ENCODE measurements at regions not wholly inside any gene's neighbourhood (a gene's known extent, or its start where the extent isn't known, plus 50 kb on each side); places are given as distances from the start of the nearest gene placed in this dataset.

GRCh38 chr20:11011653-11012052, 337.9 kb upstream of the JAG1 start:
- Histone ChIP-seq H3K4me1 (ENCODE audit: control insufficient read depth, insufficient read depth, low read length, poor library complexity, severe bottlenecking) (no peaks in the 10 kb centered on the region), H3K36me3 (ENCODE audit: control insufficient read depth, insufficient read depth, low read length) (no peaks in the 10 kb centered on the region), H3K4me3 (ENCODE audit: extremely low read depth, insufficient read depth, low read length, poor library complexity, severe bottlenecking) (no peak overlapping the region), H3K27ac (ENCODE audit: low read depth, low read length, severe bottlenecking) (no peak overlapping the region), H3K9me3 (ENCODE audit: control insufficient read depth, low read length) (no peaks in the 10 kb centered on the region)

- no peak overlapping the region for H3K27ac ChIP-seq (ENCODE audit: low read depth, low read length, severe bottlenecking)
- no peaks in the 10 kb centered on the region for H3K4me1 ChIP-seq (ENCODE audit: control insufficient read depth, insufficient read depth, low read length, poor library complexity, severe bottlenecking)
- WGBS, 2 experiments (ENCODE audit: insufficient coverage in 2 of 2) = 71 to 80% methylated on average over 1 of the region's 2 CpGs
- H3K9me3 ChIP-seq (ENCODE audit: control insufficient read depth, low read length) = no peaks in the 10 kb centered on the region
- no peak overlapping the region for H3K4me3 ChIP-seq (ENCODE audit: extremely low read depth, insufficient read depth, low read length, poor library complexity, severe bottlenecking)
- no peaks in the 10 kb centered on the region for H3K36me3 ChIP-seq (ENCODE audit: control insufficient read depth, insufficient read depth, low read length)
Measured at GRCh38 chr20:11012975-11013374, 339.2 kb upstream of the JAG1 start.

- 78 to 93% methylated on average over 1 of the region's 1 CpG for WGBS, 2 experiments (ENCODE audit: insufficient coverage in 2 of 2)
- no peaks in the 10 kb centered on the region for H3K9me3 ChIP-seq (ENCODE audit: control insufficient read depth, low read length)
- H3K27ac ChIP-seq (ENCODE audit: low read depth, low read length, severe bottlenecking) = no peak overlapping the region
- no peaks in the 10 kb centered on the region for H3K4me1 ChIP-seq (ENCODE audit: control insufficient read depth, insufficient read depth, low read length, poor library complexity, severe bottlenecking)
- H3K4me3 ChIP-seq (ENCODE audit: extremely low read depth, insufficient read depth, low read length, poor library complexity, severe bottlenecking) = no peak overlapping the region
- no peaks in the 10 kb centered on the region for H3K36me3 ChIP-seq (ENCODE audit: control insufficient read depth, insufficient read depth, low read length)
Measured at GRCh38 chr20:11013801-11014200, 340.0 kb upstream of the JAG1 start.

GRCh38 chr20:11015440-11015839, 341.6 kb upstream of the JAG1 start:
- WGBS, 2 experiments (ENCODE audit: insufficient coverage in 2 of 2) = 73 to 85% methylated on average over 2 to 3 of the region's 4 CpGs
- Histone ChIP-seq H3K9me3 (ENCODE audit: control insufficient read depth, low read length) (no peaks in the 10 kb centered on the region), H3K27ac (ENCODE audit: low read depth, low read length, severe bottlenecking) (no peak overlapping the region), H3K4me1 (ENCODE audit: control insufficient read depth, insufficient read depth, low read length, poor library complexity, severe bottlenecking) (no peaks in the 10 kb centered on the region), H3K36me3 (ENCODE audit: control insufficient read depth, insufficient read depth, low read length) (no peaks in the 10 kb centered on the region), H3K4me3 (ENCODE audit: extremely low read depth, insufficient read depth, low read length, poor library complexity, severe bottlenecking) (no peak overlapping the region)

GRCh38 chr20:11017446-11017845, 343.6 kb upstream of the JAG1 start:
- 77% methylated on average over 2 of the region's 4 CpGs; no CpG with 5 or more reads in 1 of the 2 experiments for WGBS, 2 experiments (ENCODE audit: insufficient coverage in 2 of 2)
- H3K9me3 ChIP-seq (ENCODE audit: control insufficient read depth, low read length) = no peaks in the 10 kb centered on the region
- no peak overlapping the region for H3K4me3 ChIP-seq (ENCODE audit: extremely low read depth, insufficient read depth, low read length, poor library complexity, severe bottlenecking)
- no peak overlapping the region for H3K27ac ChIP-seq (ENCODE audit: low read depth, low read length, severe bottlenecking)
- no peaks in the 10 kb centered on the region for H3K4me1 ChIP-seq (ENCODE audit: control insufficient read depth, insufficient read depth, low read length, poor library complexity, severe bottlenecking)
- H3K36me3 ChIP-seq (ENCODE audit: control insufficient read depth, insufficient read depth, low read length) = no peaks in the 10 kb centered on the region

- no peak overlapping the region for H3K27ac ChIP-seq (ENCODE audit: low read depth, low read length, severe bottlenecking)
- no peak overlapping the region for H3K4me3 ChIP-seq (ENCODE audit: extremely low read depth, insufficient read depth, low read length, poor library complexity, severe bottlenecking)
- H3K36me3 ChIP-seq (ENCODE audit: control insufficient read depth, insufficient read depth, low read length) = no peaks in the 10 kb centered on the region
- H3K9me3 ChIP-seq (ENCODE audit: control insufficient read depth, low read length) = no peaks in the 10 kb centered on the region
- WGBS, 2 experiments (ENCODE audit: insufficient coverage in 2 of 2) = 91 to 95% methylated on average over 5 to 6 of the region's 6 CpGs
- H3K4me1 ChIP-seq (ENCODE audit: control insufficient read depth, insufficient read depth, low read length, poor library complexity, severe bottlenecking) = no peaks in the 10 kb centered on the region
Measured at GRCh38 chr20:11018668-11019170, 344.9 kb upstream of the JAG1 start.

- Histone ChIP-seq H3K4me3 (ENCODE audit: extremely low read depth, insufficient read depth, low read length, poor library complexity, severe bottlenecking) (no peak overlapping the region), H3K4me1 (ENCODE audit: control insufficient read depth, insufficient read depth, low read length, poor library complexity, severe bottlenecking) (no peaks in the 10 kb centered on the region), H3K36me3 (ENCODE audit: control insufficient read depth, insufficient read depth, low read length) (no peaks in the 10 kb centered on the region), H3K27ac (ENCODE audit: low read depth, low read length, severe bottlenecking) (no peak overlapping the region), H3K9me3 (ENCODE audit: control insufficient read depth, low read length) (no peaks in the 10 kb centered on the region)
- 90 to 100% methylated on average over 1 of the region's 1 CpG for WGBS, 2 experiments (ENCODE audit: insufficient coverage in 2 of 2)
Measured at GRCh38 chr20:11020712-11021111, 346.9 kb upstream of the JAG1 start.

- WGBS, 2 experiments (ENCODE audit: insufficient coverage in 2 of 2) = 90 to 100% methylated on average over 1 of the region's 3 CpGs
- H3K4me3 ChIP-seq (ENCODE audit: extremely low read depth, insufficient read depth, low read length, poor library complexity, severe bottlenecking) = no peak overlapping the region
- no peaks in the 10 kb centered on the region for H3K9me3 ChIP-seq (ENCODE audit: control insufficient read depth, low read length)
- no peaks in the 10 kb centered on the region for H3K36me3 ChIP-seq (ENCODE audit: control insufficient read depth, insufficient read depth, low read length)
- no peaks in the 10 kb centered on the region for H3K4me1 ChIP-seq (ENCODE audit: control insufficient read depth, insufficient read depth, low read length, poor library complexity, severe bottlenecking)
- no peak overlapping the region for H3K27ac ChIP-seq (ENCODE audit: low read depth, low read length, severe bottlenecking)
Measured at GRCh38 chr20:11027224-11027623, 353.4 kb upstream of the JAG1 start.

GRCh38 chr20:11030351-11030750, 356.6 kb upstream of the JAG1 start:
- WGBS, 2 experiments (ENCODE audit: insufficient coverage in 2 of 2) = 100% methylated on average over 2 of the region's 2 CpGs
- no peaks in the 10 kb centered on the region for H3K36me3 ChIP-seq (ENCODE audit: control insufficient read depth, insufficient read depth, low read length)
- H3K4me3 ChIP-seq (ENCODE audit: extremely low read depth, insufficient read depth, low read length, poor library complexity, severe bottlenecking) = no peak overlapping the region
- no peak overlapping the region for H3K27ac ChIP-seq (ENCODE audit: low read depth, low read length, severe bottlenecking)
- H3K4me1 ChIP-seq (ENCODE audit: control insufficient read depth, insufficient read depth, low read length, poor library complexity, severe bottlenecking) = peaks cover 7% of the 10 kb centered on the region
- H3K9me3 ChIP-seq (ENCODE audit: control insufficient read depth, low read length) = no peaks in the 10 kb centered on the region

- 75 to 80% methylated on average over 1 to 2 of the region's 2 CpGs for WGBS, 2 experiments (ENCODE audit: insufficient coverage in 2 of 2)
- H3K9me3 ChIP-seq (ENCODE audit: control insufficient read depth, low read length) = no peaks in the 10 kb centered on the region
- H3K27ac ChIP-seq (ENCODE audit: low read depth, low read length, severe bottlenecking) = no peak overlapping the region
- H3K4me3 ChIP-seq (ENCODE audit: extremely low read depth, insufficient read depth, low read length, poor library complexity, severe bottlenecking) = no peak overlapping the region
- no peaks in the 10 kb centered on the region for H3K36me3 ChIP-seq (ENCODE audit: control insufficient read depth, insufficient read depth, low read length)
- H3K4me1 ChIP-seq (ENCODE audit: control insufficient read depth, insufficient read depth, low read length, poor library complexity, severe bottlenecking) = peaks cover 9% of the 10 kb centered on the region
Measured at GRCh38 chr20:11031300-11031699, 357.5 kb upstream of the JAG1 start.

GRCh38 chr20:11032611-11033010, 358.8 kb upstream of the JAG1 start:
- peaks cover 9% of the 10 kb centered on the region for H3K4me1 ChIP-seq (ENCODE audit: control insufficient read depth, insufficient read depth, low read length, poor library complexity, severe bottlenecking)
- H3K36me3 ChIP-seq (ENCODE audit: control insufficient read depth, insufficient read depth, low read length) = no peaks in the 10 kb centered on the region
- WGBS, 2 experiments (ENCODE audit: insufficient coverage in 2 of 2) = 71% methylated on average over 2 of the region's 3 CpGs; no CpG with 5 or more reads in 1 of the 2 experiments
- H3K4me3 ChIP-seq (ENCODE audit: extremely low read depth, insufficient read depth, low read length, poor library complexity, severe bottlenecking) = no peak overlapping the region
- no peak overlapping the region for H3K27ac ChIP-seq (ENCODE audit: low read depth, low read length, severe bottlenecking)
- H3K9me3 ChIP-seq (ENCODE audit: control insufficient read depth, low read length) = no peaks in the 10 kb centered on the region

All from mesodermal cell (in vitro differentiated cells).